OCI-LY3 (cell line): ENCODE measurements at regions not wholly inside any gene's neighbourhood (a gene's known extent, or its start where the extent isn't known, plus 50 kb on each side); places are given as distances from the start of the nearest gene placed in this dataset.

Experiments used
- EZH2phosphoT487 ChIP-seq: fragments of 200-600 bp; shearing (Covaris generic); IDR thresholded peaks from 2 replicates; pipeline ENCODE4 v1.6.1; 2018; ENCODE audit warnings: antibody characterized with exemption, mixed run types, low read depth
- TF ChIP-seq, protein P1 (sequence below): fragments of 200-600, 300-600 bp; sonication (generic); IDR thresholded peaks from 2 replicates; pipeline ENCODE4 v1.5.1; 2014; ENCODE audit warnings: antibody characterized with exemption, low read length, low read depth

DNA sequence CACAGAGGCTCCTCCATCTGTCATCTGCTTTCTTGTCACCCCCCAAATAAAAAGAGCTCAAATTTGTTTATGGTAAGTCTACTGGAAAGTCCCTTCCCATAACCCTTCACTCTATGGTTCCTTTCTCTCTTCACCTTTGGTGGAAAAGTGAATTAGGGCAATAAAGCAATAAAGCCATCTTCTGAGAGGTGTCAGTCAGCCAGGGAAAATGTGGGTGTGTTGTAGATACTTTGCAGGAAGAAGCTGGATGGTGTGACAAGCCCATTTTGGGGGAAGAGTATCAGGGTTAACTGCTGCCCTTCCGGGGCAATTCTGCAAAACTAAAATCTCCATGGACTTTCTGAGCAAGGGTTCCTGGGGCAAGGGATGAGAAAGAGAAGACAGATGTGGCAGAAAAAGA is 197.9 kb downstream of the SH3BP4 start:
- TF ChIP-seq, protein P1, sequence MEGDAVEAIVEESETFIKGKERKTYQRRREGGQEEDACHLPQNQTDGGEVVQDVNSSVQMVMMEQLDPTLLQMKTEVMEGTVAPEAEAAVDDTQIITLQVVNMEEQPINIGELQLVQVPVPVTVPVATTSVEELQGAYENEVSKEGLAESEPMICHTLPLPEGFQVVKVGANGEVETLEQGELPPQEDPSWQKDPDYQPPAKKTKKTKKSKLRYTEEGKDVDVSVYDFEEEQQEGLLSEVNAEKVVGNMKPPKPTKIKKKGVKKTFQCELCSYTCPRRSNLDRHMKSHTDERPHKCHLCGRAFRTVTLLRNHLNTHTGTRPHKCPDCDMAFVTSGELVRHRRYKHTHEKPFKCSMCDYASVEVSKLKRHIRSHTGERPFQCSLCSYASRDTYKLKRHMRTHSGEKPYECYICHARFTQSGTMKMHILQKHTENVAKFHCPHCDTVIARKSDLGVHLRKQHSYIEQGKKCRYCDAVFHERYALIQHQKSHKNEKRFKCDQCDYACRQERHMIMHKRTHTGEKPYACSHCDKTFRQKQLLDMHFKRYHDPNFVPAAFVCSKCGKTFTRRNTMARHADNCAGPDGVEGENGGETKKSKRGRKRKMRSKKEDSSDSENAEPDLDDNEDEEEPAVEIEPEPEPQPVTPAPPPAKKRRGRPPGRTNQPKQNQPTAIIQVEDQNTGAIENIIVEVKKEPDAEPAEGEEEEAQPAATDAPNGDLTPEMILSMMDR: no peak
- TF ChIP-seq EZH2phosphoT487: no peak
